ENCODE measurements at regions not wholly inside any gene's neighbourhood (a gene's known extent, or its start where the extent isn't known, plus 50 kb on each side); places are given as distances from the start of the nearest gene placed in this dataset.

- H3K27me3 ChIP-seq: no peaks in the 10 kb centered on the region
- peak overlapping the region in 1 of 5 donors; percentile 20 for H3K27ac ChIP-seq
- TF ChIP-seq EP300 (IDR thresholded peaks at IDR 0.05): no peak
- TF ChIP-seq POLR2A (IDR thresholded peaks at IDR 0.05): no peak
- TF ChIP-seq, protein P1, sequence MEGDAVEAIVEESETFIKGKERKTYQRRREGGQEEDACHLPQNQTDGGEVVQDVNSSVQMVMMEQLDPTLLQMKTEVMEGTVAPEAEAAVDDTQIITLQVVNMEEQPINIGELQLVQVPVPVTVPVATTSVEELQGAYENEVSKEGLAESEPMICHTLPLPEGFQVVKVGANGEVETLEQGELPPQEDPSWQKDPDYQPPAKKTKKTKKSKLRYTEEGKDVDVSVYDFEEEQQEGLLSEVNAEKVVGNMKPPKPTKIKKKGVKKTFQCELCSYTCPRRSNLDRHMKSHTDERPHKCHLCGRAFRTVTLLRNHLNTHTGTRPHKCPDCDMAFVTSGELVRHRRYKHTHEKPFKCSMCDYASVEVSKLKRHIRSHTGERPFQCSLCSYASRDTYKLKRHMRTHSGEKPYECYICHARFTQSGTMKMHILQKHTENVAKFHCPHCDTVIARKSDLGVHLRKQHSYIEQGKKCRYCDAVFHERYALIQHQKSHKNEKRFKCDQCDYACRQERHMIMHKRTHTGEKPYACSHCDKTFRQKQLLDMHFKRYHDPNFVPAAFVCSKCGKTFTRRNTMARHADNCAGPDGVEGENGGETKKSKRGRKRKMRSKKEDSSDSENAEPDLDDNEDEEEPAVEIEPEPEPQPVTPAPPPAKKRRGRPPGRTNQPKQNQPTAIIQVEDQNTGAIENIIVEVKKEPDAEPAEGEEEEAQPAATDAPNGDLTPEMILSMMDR (IDR thresholded peaks at IDR 0.05): no peak
- TF ChIP-seq POLR2AphosphoS5 (IDR thresholded peaks at IDR 0.05): no peak
- H3K4me1 ChIP-seq: peaks cover 0 to 7% (median 0%) of the 10 kb centered on the region in 4 donors
- WGBS, 5 donors: 66 to 87% (median 80%) methylated on average over 3 of the region's 3 CpGs
- no peaks in the 10 kb centered on the region for H3K36me3 ChIP-seq
- no peak overlapping the region for H3K4me3 ChIP-seq
- DNase-seq: no peak
- intact Hi-C loops (cut with DNase I; ENCODE audit: low total_unique reads): no loop called here
- H3K9me3 ChIP-seq: no peaks in the 10 kb centered on the region
Measured at GRCh38 chr2:196247976-196248280, 76.5 kb upstream of the STK17B start.

- H3K9me3 ChIP-seq: no peaks in the 10 kb centered on the region
- H3K27me3 ChIP-seq: no peaks in the 10 kb centered on the region
- peaks cover 0 to 7% (median 0%) of the 10 kb centered on the region in 4 donors for H3K4me1 ChIP-seq
- H3K4me3 ChIP-seq: no peak overlapping the region
- WGBS, 5 donors: 47 to 86% (median 62%) methylated on average over 1 of the region's 1 CpG
- H3K36me3 ChIP-seq: no peaks in the 10 kb centered on the region
- no peak for DNase-seq
- no peak for TF ChIP-seq POLR2AphosphoS5 (IDR thresholded peaks at IDR 0.05)
- TF ChIP-seq, protein P1 (IDR thresholded peaks at IDR 0.05): no peak
- TF ChIP-seq EP300 (IDR thresholded peaks at IDR 0.05): no peak
- TF ChIP-seq POLR2A (IDR thresholded peaks at IDR 0.05): no peak
- peak overlapping the region in 2 of 5 donors; percentile 7 to 20 for H3K27ac ChIP-seq
- intact Hi-C loops (cut with DNase I; ENCODE audit: low total_unique reads): no loop called here
Measured at GRCh38 chr2:196248467-196249094, 77.2 kb upstream of the STK17B start.

GRCh38 chr2:196249171-196249570 is 77.8 kb upstream of the STK17B start:
- intact Hi-C loops (cut with DNase I; ENCODE audit: low total_unique reads): no loop called here
- 0 to 79% (median 47%) methylated on average over 1 of the region's 1 CpG for WGBS, 5 donors
- H3K4me1 ChIP-seq: peaks cover 0 to 7% (median 0%) of the 10 kb centered on the region in 4 donors
- DNase-seq: no peak
- no peaks in the 10 kb centered on the region for H3K27me3 ChIP-seq
- H3K36me3 ChIP-seq: no peaks in the 10 kb centered on the region
- TF ChIP-seq, protein P1 (IDR thresholded peaks at IDR 0.05): no peak
- TF ChIP-seq EP300 (IDR thresholded peaks at IDR 0.05): no peak
- TF ChIP-seq POLR2AphosphoS5 (IDR thresholded peaks at IDR 0.05): no peak
- TF ChIP-seq POLR2A (IDR thresholded peaks at IDR 0.05): no peak
- H3K4me3 ChIP-seq: no peak overlapping the region
- no peaks in the 10 kb centered on the region for H3K9me3 ChIP-seq
- no peak overlapping the region for H3K27ac ChIP-seq

DNA sequence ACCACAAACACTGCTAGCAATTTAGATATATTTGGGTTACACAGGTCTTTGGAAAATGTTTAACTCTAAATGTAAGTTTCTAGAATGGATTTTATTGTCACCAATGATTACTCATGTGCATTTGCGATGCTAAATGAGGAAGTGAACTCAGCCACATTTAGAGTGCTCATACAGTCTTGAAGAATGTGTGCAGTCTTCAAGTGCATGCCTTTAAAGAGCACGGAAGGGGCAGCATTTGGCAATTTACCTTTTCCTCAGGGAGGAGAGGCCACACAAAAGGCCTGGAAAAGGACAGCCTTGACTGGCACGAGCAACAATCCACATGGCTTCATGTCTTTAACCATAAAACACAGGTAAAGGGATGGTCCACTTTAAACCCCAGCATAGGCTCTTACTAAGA is 78.5 kb upstream of the STK17B start:
- intact Hi-C loops (cut with DNase I; ENCODE audit: low total_unique reads): no loop called here
- no peak overlapping the region for H3K4me3 ChIP-seq
- H3K9me3 ChIP-seq: no peaks in the 10 kb centered on the region
- no peak for DNase-seq
- no peaks in the 10 kb centered on the region for H3K27me3 ChIP-seq
- TF ChIP-seq EP300 (IDR thresholded peaks at IDR 0.05) (no peak), POLR2A (IDR thresholded peaks at IDR 0.05) (no peak), POLR2AphosphoS5 (IDR thresholded peaks at IDR 0.05) (no peak)
- TF ChIP-seq, protein P1 (IDR thresholded peaks at IDR 0.05): no peak
- no peak overlapping the region for H3K27ac ChIP-seq
- H3K4me1 ChIP-seq: peaks cover 0 to 7% (median 0%) of the 10 kb centered on the region in 4 donors
- 37 to 66% (median 54%) methylated on average over 3 of the region's 3 CpGs for WGBS, 5 donors
- no peaks in the 10 kb centered on the region for H3K36me3 ChIP-seq

Measured in stomach (tissue), 8 donors.